NOMO-1 treated with DMSO at 0.1 percent for 48 hours (cell line): ENCODE measurements at regions not wholly inside any gene's neighbourhood (a gene's known extent, or its start where the extent isn't known, plus 50 kb on each side); places are given as distances from the start of the nearest gene placed in this dataset.
"Not testable (repeated sequence)": the region's sequence is repeated elsewhere in the genome, so short reads cannot be mapped to it uniquely, and the experiment has no call there.

Experiments
- DNase-seq: peaks from one replicate; lab custom pipeline; 2025; ENCODE audit not compliant: unreplicated experiment; lab: John Stamatoyannopoulos, UW

DNA sequence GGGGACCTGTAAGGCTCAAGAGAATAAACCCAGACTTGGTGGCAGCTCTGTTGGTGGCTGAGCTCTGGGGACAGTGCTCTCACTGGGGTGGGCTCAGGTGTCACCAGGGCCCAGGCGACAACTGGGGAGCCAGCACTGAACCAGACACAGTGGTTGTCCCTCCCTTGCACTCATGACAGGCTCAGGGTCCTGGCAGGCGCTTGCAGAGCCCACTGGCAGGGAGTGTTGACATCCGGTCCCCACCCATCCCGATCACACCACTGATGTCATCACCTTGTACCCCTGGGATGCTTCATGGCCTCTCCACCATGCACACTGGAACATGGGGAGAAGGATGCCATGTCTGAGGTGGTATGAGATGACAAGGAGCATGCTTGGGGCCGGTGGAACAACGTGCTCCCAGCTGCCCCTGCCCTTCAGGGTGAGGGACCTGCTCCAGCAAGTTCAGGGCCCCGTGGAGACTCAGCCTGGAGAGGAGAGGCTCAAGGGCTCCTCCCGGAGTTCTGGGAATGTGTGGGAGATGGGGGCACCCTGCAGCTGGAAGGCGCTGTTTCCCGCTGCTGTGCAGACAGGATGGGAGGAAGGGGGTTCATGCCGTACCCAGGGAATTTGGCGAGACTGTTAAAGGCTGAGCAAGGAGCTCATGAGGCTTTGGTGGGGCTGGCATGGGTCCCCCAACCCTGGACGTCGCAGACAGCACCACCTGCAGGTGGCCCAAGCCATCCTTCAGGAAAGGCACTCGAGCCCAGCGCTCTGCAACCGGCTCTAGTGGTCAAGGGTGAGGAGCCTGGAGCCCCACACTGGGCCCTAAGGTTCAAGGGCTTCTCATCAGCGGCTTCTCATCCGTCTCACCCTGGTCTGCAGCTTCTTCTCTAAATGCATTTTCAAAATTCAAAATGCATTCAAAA, 141.1 kb upstream of the ZNF469 start:
- not testable (repeated sequence) for DNase-seq

DNA sequence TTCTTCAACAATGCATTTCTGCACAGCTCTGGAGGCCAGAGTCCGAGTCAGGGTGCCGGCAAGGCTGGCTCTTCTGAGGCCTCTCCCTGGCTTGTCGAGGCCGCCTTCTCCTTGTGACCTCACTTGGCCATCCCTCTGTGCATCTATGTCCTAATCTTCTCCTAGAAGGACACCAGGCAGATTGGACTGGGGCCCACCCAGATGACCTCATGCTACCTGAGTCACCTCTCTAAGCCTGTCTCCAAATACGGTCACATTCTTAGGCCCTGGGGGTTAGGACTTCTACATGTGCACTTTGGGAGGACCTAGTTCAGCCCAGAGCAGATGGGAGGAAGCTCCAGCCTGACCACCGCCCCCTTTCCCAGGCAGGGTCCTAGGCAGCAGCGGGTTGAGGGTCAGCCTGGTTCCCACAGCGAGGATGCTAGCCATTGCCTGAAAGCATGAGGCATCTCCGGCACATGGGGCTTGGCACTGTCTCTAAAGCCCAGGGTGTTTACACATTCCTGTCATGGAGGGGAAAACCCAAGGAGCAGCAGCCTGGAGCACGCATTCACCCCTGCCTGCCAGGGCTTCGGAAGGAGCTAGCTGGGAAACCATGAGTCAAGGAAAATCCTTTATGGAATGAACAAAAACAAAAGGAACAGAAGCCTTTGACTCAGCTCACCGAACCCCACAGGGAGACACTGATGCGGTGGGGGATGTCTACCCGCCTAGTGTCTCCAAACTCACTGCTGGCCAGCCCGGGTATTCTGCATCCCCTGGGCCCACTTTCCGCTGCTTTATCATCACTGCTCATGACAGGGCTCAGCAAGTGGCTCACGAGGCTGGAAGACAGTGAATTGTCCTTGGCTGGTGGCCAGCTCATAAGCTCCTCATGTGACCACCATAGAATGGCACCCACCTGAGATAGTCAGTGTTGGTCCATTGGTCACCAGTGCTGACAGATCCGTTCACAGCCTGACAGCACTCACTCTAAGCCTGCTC, 140.2 kb upstream of the ZNF469 start:
- DNase-seq, result not testable (repeated sequence)

DNA sequence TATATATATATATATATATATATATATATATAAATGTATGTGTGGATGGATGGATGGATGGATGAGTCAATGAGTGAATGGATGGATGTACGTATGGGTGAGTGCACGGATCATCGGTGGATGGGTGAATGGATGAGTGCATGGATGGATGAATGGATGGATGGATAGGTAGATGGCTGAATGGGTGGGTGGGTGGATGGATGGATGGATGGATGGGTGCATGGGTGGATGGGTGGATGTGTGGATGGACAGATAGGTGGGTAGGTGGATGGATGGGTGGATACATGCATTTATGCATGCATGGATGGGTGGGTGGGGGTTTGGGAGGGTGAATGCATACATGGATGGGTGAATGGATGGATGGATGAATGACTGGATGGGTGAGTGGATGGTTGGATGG, 138.8 kb upstream of the ZNF469 start:
- DNase-seq, result not testable (repeated sequence)

DNA sequence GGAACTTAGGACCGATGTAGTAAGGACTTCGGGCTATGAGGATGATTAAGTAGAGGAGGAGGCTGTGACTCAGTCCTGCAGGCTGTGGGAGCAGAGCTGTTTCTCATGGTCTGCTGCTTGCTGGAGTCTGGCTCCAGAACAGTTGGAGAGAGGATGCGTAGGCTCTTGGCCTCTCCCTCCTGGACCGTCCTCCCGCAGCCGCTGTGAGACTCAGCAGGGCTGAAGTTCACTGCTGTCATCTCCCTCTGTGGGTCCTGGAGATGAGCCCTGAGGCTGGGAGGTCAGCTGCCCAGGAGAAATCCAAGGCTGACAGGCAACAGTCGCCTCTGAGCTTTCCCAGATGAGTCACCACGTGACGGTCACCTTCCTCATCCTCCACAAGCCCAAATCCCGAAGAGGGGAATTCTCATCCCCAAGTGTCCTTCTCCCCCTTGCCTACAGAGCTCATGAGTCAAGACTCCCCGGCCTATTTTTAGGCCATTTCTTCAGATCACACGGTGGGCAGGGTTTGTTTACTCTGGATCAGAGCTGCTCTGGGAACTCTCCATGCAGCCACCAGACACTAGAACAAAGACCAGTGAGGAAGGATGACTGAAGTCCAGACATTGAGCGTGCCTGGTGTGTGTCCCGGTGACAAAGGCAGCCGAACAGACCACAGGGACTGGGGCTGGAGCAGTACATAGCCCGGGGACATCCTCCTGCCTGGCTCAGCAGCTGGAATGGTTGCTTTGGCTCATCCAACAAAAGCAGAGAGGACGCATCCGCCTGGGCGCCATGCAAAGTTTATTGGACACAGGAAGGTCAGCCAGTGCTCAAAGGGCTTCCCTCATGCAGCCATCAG, 137.3 kb upstream of the ZNF469 start:
- DNase-seq, result not testable (repeated sequence)

GRCh38 chr16:88246955-88247582, 135.7 kb upstream of the ZNF469 start:
- DNase-seq, result not testable (repeated sequence)

GRCh38 chr16:88247583-88247966, 135.2 kb upstream of the ZNF469 start:
- DNase-seq, result not testable (repeated sequence)

GRCh38 chr16:88248761-88249160, 134.0 kb upstream of the ZNF469 start:
- not testable (repeated sequence) for DNase-seq

DNA sequence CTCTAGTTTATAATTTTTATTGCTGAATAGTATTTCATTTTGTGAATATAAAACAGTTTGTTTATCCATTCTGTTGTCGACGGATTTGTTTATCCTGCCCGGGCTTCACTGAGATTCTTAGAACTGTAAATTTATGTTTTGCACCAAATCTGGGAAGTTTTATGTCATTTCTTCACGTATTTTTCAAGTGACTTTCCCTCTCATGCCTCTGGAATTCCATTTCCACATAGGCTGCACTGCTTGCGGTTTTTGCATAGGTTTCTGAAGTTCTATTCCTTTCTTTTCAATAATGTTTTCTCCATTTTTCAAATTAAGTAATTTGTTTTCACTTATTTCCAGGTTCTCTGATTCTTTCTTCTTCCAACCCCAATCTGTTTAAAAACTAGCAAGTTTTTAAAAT, 132.4 kb upstream of the ZNF469 start:
- not testable (repeated sequence) for DNase-seq

DNA sequence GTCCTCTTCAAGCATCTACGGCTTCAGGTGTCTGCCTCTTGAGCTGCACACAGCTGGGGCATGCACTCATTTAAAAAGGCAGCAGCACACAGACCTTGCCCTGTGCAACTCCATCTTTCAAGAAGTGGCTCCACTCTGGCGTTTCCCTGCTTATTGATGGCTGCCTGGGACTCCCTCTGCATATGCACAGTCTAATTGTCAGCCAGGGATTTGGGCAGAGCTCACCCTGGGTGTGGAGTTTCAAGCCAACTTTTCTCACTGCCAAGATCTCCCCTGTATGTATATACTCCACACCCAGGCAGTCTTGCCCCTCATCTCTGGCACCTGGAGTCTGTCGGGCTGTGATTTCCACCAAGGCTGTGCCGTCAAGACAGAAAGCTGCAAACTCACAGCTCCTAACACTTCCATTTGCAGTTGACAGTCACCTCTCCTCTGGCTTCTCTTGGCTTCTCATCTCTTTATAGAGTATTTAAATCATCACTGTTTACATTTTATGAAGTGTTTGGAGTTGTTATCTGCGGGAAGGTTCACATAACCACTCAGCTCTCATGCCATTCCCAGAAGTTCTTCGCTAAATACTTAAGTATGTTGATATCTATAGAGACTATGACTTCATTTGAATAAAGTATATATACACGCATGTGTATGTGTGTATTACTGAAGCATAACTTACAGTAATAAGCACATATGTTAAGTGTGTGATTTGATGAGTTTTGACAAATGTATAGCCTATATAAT, 130.5 kb upstream of the ZNF469 start:
- not testable (repeated sequence) for DNase-seq

DNA sequence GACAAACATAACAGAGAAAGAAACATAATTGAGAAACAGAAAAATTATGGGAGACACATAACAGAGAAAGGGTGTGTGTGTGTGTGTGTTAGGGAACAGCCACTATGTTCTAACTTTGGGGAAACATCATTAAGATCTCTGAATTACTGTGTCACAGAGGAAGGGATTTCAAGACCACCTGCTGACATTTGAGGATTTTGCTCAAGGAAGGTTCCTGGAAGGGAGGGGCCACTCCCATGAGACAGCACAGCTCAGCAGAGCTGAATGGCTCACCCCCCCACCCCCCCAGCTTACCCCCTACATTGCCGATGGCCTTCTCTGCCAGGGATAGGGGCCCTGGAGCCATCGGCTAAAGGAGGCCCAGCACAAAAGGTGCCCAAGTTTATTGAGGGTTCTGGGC, 124.6 kb upstream of the ZNF469 start:
- DNase-seq, result not testable (repeated sequence)

DNA sequence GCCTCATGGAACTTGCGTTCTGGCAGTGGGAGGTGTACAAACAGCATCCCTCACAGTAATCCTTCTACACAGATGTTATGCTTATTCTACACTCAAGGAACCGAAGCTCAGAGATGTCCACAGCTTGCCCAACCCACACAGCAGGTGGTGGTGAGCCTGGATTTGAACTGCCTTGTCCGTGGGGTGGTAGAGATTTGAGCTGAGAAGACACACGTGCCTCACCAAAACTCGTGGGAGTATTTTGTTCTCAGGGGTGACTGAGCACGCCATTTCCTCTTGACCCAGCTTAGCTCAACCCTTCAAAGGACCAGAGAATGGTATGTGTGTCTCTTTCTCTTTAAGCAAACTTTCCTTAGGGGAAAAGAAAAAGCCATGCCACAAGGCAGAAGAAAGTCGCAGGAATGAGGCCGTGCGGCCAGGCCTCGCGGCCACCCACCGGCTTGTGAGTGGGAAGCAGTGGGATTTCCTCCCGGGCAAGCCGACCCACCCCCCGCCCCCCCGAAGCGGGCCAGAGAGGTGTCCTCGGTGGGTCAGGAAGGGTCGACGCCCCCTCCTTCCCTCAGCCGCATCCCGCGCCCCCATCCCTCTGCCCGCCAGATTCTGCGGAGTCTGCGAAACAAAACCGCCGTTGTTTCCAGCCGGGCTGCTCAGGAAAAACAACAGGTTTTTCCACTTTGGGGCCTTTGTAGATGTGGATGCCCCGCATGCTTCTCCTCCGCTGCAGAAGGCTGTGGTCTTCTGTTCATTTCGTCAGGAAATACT, 123.8 kb upstream of the ZNF469 start:
- DNase-seq, result not testable (repeated sequence)

- not testable (repeated sequence) for DNase-seq
These were observed 123.2 kb upstream of the ZNF469 start for GRCh38 chr16:88259538-88259937.

DNA sequence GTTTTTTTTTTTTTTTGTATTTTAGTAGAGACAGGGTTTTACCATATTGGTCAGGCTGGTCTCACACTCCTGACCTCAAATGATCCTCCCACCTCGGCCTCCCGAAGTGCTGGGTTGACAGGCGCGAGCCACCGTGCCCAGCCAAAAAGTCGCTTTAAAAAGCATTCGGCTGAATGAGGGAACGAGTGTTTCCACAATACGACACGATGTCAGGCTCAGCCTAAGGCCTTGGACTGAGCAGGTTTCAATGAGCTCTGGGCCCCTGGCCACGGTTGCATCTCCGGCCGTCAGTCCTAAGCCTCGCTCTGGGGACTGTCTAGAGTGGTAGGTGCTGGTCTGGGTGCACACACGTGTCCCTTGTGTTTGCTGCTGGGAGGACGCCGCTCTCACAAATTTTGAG, 122.6 kb upstream of the ZNF469 start:
- DNase-seq, result not testable (repeated sequence)

DNA sequence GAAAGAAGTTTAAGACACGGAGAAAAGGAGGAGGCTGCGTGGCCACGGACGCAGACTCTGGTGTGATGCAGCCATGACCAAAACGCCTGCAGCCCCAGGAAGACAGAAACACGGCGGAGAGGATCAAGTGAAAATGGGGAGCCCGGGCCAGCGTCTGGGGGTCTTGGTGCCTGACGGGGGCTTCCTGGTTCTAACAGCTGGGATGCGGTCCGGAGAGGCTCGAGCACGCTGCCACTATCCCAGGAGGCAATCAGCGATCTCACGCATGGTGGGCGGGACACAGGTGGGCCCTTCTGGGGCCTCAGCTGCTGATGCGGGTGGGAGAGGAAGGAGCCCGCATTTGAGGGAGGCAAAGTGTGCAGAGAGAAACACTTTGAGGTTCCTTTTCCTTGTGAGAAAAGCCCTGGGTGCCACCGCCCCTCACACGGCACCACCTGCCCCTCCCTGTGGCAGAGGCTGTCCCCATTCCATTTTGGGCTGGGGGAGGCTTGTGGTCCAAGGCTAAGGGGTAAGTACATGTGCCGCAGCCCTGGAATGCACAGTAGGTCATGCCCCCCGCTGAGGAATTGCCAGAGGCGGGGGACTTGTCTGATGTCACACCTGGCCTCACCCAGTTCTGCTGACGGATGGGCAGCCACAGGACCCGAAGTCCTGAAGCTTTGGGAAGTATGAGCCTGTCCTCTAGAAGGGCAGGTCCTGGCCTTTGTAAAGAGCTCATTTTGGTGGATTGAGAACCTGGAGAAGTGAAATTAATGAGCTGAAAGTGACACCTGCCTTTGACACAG, 121.7 kb upstream of the ZNF469 start:
- not testable (repeated sequence) for DNase-seq

GRCh38 chr16:88261814-88262605, 120.7 kb upstream of the ZNF469 start:
- not testable (repeated sequence) for DNase-seq

- not testable (repeated sequence) for DNase-seq
These were observed 119.7 kb upstream of the ZNF469 start for GRCh38 chr16:88262858-88263563.
